ENCODE measurements at regions not wholly inside any gene's neighbourhood (a gene's known extent, or its start where the extent isn't known, plus 50 kb on each side); places are given as distances from the start of the nearest gene placed in this dataset.
"Not testable (repeated sequence)": the region's sequence is repeated elsewhere in the genome, so short reads cannot be mapped to it uniquely, and the experiment has no call there.

DNA sequence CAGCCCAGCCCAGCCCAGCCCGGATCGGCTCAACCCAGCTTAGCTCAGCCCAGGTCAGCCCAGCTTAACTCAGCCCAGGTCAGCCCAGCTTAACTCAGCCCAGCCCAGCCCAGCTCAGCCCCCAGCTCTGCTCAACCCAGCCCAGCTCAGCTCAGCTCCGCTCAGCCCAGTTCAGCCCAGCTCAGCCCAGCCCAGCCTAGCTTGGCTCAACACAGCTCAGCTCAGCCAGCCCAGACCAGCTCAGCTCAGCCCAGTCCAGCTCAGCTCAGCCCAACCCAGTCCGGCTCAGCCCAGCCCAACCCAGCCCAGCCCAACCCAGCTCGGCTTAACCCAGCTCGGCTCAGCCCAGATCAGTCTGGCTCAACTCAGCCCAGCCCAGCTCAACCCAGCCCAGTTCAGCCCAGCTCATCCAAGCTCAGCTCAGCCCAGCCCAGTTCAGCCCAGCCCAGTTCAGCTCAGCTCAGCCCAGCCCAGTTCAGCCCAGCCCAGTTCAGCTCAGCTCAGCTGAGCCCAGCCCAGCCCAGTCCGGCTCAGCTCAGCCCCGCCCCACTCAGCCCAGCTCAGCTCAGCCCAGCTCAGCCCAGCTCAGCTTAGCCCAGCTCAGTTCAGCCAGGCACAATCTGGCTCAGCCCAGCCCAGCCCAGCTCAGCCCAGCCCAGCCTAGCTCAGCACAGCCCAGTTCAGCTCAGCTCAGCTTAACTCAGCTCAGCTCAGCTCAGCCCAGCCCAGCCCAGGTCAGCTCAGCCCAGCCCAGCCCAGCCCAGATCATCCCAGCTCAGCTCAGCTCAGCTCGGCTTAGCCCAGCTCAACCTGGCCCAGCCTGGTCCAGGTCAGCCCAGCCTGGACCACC lies 331.7 kb downstream of the TMEM121 start:
- no peak overlapping the region for H3K27ac Mint-ChIP-seq (ENCODE audit: unreplicated experiment)
- no peaks in the 10 kb centered on the region for H3K27me3 Mint-ChIP-seq (ENCODE audit: unreplicated experiment)
- TF ChIP-seq, protein P1, sequence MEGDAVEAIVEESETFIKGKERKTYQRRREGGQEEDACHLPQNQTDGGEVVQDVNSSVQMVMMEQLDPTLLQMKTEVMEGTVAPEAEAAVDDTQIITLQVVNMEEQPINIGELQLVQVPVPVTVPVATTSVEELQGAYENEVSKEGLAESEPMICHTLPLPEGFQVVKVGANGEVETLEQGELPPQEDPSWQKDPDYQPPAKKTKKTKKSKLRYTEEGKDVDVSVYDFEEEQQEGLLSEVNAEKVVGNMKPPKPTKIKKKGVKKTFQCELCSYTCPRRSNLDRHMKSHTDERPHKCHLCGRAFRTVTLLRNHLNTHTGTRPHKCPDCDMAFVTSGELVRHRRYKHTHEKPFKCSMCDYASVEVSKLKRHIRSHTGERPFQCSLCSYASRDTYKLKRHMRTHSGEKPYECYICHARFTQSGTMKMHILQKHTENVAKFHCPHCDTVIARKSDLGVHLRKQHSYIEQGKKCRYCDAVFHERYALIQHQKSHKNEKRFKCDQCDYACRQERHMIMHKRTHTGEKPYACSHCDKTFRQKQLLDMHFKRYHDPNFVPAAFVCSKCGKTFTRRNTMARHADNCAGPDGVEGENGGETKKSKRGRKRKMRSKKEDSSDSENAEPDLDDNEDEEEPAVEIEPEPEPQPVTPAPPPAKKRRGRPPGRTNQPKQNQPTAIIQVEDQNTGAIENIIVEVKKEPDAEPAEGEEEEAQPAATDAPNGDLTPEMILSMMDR (IDR thresholded peaks at IDR 0.05), result no peak
- H3K36me3 Mint-ChIP-seq (ENCODE audit: unreplicated experiment), result no peaks in the 10 kb centered on the region
- peaks cover 24% of the 10 kb centered on the region for H3K9me3 Mint-ChIP-seq (ENCODE audit: unreplicated experiment)
- no peaks in the 10 kb centered on the region for H3K4me1 Mint-ChIP-seq (ENCODE audit: unreplicated experiment)
- no peak overlapping the region for H3K4me3 Mint-ChIP-seq (ENCODE audit: unreplicated experiment)
- peak; percentile 73 for DNase-seq (ENCODE audit: extremely low spot score, unreplicated experiment)

DNA sequence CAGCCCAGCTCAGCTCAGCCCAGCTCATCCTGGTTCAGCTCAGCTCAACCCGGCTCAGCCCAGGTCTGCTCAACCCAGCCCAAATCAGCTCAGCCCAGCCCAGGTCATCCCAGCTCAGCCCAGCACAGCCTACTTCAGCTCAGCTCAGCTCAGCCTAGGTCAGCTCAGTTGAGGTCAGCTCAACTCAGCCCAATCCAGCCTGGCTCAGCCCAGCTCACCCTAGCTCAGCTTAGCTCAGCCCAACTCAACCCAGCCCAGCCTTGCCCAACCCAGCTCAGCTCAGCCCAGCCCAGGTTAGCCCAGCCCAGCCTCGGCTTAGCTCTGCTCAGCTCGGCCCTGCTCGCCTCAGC lies 332.3 kb downstream of the TMEM121 start:
- Mint-ChIP-seq H3K27ac (ENCODE audit: unreplicated experiment) (no peak overlapping the region), H3K4me1 (ENCODE audit: unreplicated experiment) (no peaks in the 10 kb centered on the region), H3K27me3 (ENCODE audit: unreplicated experiment) (no peaks in the 10 kb centered on the region), H3K9me3 (ENCODE audit: unreplicated experiment) (peaks cover 22% of the 10 kb centered on the region), H3K36me3 (ENCODE audit: unreplicated experiment) (no peaks in the 10 kb centered on the region), H3K4me3 (ENCODE audit: unreplicated experiment) (no peak overlapping the region)
- TF ChIP-seq, protein P1 (IDR thresholded peaks at IDR 0.05), result no peak
- no peak for DNase-seq (ENCODE audit: extremely low spot score, unreplicated experiment)

DNA sequence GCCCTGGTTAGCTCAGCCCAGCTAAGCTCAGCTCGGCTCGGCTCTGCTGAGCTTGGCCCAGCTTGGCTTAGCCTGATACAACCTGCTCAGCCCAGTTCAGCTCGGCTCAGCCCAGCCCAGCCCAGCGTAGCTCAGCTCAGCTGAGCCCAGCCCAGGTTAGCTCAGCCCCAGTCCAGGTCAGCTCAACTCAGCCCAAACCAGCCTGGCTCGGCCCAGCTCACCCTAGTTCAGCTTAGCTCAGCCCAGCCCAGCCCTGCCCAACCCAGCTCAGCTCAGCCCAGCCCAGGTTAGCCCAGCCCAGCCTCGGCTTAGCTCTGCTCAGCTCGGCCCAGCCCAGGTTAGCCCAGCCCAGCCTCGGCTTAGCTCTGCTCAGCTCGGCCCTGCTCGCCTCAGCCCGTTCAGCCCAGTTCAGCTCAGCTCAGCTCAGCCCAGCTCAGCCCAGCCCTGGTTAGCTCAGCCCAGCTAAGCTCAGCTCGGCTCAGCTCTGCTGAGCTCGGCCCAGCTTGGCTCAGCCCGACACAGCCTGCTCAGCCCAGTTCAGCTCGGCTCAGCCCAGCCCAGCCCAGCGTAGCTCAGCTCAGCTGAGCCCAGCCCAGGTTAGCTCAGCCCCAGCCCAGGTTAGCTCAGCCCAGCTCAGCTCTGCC lies 332.8 kb downstream of the TMEM121 start:
- not testable (repeated sequence) for H3K36me3 Mint-ChIP-seq (ENCODE audit: unreplicated experiment); H3K27ac Mint-ChIP-seq (ENCODE audit: unreplicated experiment); H3K4me1 Mint-ChIP-seq (ENCODE audit: unreplicated experiment); H3K4me3 Mint-ChIP-seq (ENCODE audit: unreplicated experiment); H3K27me3 Mint-ChIP-seq (ENCODE audit: unreplicated experiment)
- DNase-seq (ENCODE audit: extremely low spot score, unreplicated experiment), result peak; percentile 79
- peaks cover 19% of the 10 kb centered on the region for H3K9me3 Mint-ChIP-seq (ENCODE audit: unreplicated experiment)

DNA sequence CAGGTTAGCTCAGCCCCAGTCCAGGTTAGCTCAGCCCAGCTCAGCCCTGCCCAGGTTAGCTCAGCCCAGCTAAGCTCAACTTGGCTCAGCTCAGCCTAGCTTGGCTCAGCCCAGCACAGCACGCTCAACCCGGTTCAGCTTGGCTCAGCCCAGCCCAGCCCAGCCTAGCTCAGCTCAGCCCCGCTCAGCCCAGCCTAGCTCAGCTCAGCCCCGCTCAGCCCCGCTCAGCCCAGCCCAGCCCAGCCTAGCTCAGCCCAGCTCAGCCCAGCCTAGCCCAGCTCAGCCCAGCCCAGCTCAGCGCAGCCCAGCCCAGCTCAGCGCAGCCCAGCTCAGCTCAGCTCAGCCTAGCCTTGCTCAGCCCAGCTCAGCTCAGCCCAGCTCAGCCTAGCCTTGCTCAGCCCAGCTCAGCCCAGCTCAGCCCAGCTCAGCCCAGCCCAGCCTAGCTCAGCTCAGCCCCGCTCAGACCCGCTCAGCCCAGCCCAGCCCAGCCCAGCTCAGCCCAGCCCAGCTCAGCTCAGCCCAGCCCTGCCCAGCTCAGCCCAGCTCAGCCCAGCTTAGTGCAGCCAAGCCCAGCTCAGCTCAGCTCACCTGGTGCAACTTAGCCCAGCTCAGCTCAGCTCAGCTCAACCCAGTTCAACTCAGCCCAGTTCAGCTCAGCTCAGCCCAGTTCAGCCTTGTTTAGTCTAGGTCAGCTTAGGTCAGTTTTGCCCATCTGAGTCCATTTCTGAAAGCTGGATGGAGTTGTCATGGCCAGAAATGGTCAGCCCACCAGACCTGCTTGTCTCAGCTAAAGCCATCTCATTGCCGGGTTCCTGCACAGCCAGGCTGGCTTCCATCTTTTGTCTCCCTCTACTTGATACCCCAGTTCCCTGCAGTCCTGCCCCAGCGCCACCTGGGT lies 333.6 kb downstream of the TMEM121 start:
- H3K9me3 Mint-ChIP-seq (ENCODE audit: unreplicated experiment), result peaks cover 19% of the 10 kb centered on the region
- no peak overlapping the region for H3K27ac Mint-ChIP-seq (ENCODE audit: unreplicated experiment)
- no peaks in the 10 kb centered on the region for H3K36me3 Mint-ChIP-seq (ENCODE audit: unreplicated experiment)
- H3K4me3 Mint-ChIP-seq (ENCODE audit: unreplicated experiment), result no peak overlapping the region
- TF ChIP-seq, protein P1 (IDR thresholded peaks at IDR 0.05), result no peak
- no peaks in the 10 kb centered on the region for H3K4me1 Mint-ChIP-seq (ENCODE audit: unreplicated experiment)
- peak; percentile 72 for DNase-seq (ENCODE audit: extremely low spot score, unreplicated experiment)
- no peaks in the 10 kb centered on the region for H3K27me3 Mint-ChIP-seq (ENCODE audit: unreplicated experiment)

DNA sequence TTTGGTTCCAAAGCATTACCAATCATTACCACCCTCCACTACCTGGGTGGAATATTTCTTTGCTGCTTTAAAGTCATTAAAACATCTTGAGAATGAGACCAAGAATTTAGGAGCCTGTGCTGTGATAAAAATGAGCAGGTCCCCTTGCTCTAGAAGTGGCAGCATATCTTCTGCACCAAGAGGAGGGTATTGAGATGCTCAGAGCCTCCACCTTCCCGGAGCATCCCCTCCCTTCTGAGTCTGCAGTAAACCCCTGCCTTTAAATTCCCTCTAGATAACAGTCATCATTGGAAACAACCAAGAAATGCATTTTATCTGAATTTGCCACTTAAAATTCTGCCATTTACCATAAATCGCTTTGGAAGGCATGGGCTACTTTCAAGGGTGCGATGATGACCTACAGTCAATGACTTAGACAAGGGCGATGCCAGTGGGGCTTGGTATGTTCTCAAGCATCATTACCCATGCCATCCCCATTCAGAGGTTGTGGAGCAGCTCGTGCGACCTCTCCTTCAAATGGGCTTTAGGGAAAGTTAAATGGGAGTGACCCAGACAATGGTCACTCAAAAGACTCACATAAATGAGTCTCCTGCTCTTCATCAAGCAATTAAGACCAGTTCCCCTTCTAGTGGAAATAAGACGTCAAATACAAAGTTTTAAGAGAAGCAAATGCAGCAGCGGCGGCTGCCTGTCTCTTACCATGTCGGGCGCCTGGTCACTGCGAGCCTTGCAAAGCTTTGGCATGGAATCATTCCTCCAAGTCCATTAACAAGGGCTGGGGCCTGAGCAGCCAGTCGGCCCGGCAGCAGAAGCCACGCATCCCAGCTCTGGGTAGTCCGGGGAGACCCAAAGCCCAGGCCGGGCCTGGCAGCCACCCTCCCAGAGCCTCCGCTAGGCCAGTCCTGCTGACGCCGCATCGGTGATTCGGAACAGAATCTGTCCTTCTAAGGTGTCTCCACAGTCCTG lies 334.5 kb downstream of the TMEM121 start:
- TF ChIP-seq, protein P1 (IDR thresholded peaks at IDR 0.05), result no peak
- Mint-ChIP-seq H3K4me3 (ENCODE audit: unreplicated experiment) (no peak overlapping the region), H3K9me3 (ENCODE audit: unreplicated experiment) (peaks cover 17% of the 10 kb centered on the region)

More for the DNA sequence above, 334.5 kb downstream of the TMEM121 start:
- H3K27me3 Mint-ChIP-seq (ENCODE audit: unreplicated experiment), result no peaks in the 10 kb centered on the region
- H3K27ac Mint-ChIP-seq (ENCODE audit: unreplicated experiment), result no peak overlapping the region
- H3K36me3 Mint-ChIP-seq (ENCODE audit: unreplicated experiment), result no peaks in the 10 kb centered on the region
- DNase-seq (ENCODE audit: extremely low spot score, unreplicated experiment), result peak; percentile 81
- H3K4me1 Mint-ChIP-seq (ENCODE audit: unreplicated experiment), result no peaks in the 10 kb centered on the region

Measured in osteocyte (in vitro differentiated cells).